ENCODE measurements at regions not wholly inside any gene's neighbourhood (a gene's known extent, or its start where the extent isn't known, plus 50 kb on each side); places are given as distances from the start of the nearest gene placed in this dataset.

DNA sequence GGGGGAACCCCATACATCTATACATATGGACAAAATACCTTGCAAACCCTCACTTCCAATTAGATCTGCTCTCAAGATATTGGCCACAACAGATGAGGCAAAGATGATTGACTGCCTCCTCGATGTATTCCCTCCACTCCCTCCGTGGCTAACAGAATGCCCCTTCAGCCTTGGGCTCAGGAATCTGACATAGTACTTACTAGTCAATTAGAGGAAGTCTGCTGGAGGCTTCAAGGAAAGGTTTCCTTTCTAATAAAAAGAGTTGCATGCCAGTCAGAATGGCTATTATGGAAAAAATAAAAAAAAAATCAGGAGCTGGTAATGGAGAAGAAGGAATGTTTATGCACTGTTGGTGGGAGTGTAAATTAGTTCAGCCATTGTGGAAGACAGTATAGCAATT is 90.4 kb upstream of the VAV3 start:
- Histone ChIP-seq H3K4me3 (ENCODE audit: low read depth, low read length) (no peak overlapping the region), H3K36me3 (ENCODE audit: control insufficient read depth, insufficient read depth, low read length) (no peaks in the 10 kb centered on the region), H3K27me3 (ENCODE audit: control insufficient read depth, insufficient read depth, low read length) (no peaks in the 10 kb centered on the region)
- TF ChIP-seq, protein P1, sequence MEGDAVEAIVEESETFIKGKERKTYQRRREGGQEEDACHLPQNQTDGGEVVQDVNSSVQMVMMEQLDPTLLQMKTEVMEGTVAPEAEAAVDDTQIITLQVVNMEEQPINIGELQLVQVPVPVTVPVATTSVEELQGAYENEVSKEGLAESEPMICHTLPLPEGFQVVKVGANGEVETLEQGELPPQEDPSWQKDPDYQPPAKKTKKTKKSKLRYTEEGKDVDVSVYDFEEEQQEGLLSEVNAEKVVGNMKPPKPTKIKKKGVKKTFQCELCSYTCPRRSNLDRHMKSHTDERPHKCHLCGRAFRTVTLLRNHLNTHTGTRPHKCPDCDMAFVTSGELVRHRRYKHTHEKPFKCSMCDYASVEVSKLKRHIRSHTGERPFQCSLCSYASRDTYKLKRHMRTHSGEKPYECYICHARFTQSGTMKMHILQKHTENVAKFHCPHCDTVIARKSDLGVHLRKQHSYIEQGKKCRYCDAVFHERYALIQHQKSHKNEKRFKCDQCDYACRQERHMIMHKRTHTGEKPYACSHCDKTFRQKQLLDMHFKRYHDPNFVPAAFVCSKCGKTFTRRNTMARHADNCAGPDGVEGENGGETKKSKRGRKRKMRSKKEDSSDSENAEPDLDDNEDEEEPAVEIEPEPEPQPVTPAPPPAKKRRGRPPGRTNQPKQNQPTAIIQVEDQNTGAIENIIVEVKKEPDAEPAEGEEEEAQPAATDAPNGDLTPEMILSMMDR (IDR thresholded peaks at IDR 0.05; ENCODE audit: insufficient read depth, low read length, poor library complexity, severe bottlenecking): no peak
- DNase-seq (ENCODE audit: low read depth): no peak

DNA sequence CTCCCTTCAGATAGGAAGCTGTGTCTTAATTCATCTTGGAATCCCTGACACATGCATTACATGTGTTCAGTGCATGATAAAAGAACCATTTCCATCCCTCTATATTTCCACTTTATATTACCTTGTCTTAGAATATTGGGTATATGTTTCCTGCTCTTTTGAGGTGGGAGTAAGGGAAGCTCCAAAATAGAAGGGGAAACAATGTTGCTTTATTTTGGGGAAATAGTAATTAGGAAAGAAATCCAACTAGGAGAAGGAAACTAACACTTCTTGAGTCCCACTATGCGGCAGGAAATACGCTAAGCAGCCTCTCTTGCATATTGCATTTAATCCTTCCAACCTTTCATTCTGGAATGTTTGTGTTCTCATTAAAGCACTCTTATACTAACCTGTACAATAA is 89.4 kb upstream of the VAV3 start:
- DNase-seq (ENCODE audit: low read depth): no peak
- H3K36me3 ChIP-seq (ENCODE audit: control insufficient read depth, insufficient read depth, low read length): no peaks in the 10 kb centered on the region
- H3K27me3 ChIP-seq (ENCODE audit: control insufficient read depth, insufficient read depth, low read length): no peaks in the 10 kb centered on the region
- H3K4me3 ChIP-seq (ENCODE audit: low read depth, low read length): no peak overlapping the region
- TF ChIP-seq, protein P1 (IDR thresholded peaks at IDR 0.05; ENCODE audit: insufficient read depth, low read length, poor library complexity, severe bottlenecking): no peak

DNA sequence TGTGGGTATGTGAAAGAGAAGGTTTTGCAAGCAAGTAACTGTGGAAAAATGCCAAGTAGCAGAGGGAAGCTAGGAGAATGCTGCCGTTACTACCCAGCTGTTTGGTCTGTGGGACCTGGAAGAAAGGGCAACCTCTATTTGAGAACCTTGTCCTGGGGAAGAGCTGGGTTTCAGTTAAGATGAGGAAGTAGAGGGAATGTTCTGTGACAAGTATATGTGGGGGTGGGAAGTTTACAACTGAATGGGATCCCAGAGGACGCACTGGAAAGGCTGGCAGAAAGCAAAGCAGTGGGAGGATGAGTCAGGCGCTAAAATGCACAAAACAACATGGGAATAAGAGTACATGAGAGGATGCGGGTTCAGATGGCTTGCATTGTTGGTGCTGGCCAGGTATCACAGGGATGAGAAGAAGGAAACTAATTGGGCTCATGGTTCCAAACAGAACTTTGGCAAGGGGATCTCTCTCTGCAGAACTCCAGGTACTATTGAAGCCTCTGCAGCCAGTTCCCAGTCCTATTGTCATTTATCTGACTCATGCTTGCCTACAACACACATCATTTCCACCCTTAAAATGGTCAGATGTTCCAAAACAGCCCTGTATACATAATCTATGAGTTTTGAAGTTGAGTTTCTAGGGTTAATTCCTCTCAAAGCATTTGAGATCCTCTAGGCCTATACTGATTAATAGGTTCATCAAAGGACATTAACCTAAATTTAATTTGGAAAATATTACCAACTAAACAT is 88.5 kb upstream of the VAV3 start:
- H3K36me3 ChIP-seq (ENCODE audit: control insufficient read depth, insufficient read depth, low read length): no peaks in the 10 kb centered on the region
- no peak overlapping the region for H3K4me3 ChIP-seq (ENCODE audit: low read depth, low read length)
- DNase-seq (ENCODE audit: low read depth): no peak
- TF ChIP-seq, protein P1 (IDR thresholded peaks at IDR 0.05; ENCODE audit: insufficient read depth, low read length, poor library complexity, severe bottlenecking): no peak
- H3K27me3 ChIP-seq (ENCODE audit: control insufficient read depth, insufficient read depth, low read length): no peaks in the 10 kb centered on the region

DNA sequence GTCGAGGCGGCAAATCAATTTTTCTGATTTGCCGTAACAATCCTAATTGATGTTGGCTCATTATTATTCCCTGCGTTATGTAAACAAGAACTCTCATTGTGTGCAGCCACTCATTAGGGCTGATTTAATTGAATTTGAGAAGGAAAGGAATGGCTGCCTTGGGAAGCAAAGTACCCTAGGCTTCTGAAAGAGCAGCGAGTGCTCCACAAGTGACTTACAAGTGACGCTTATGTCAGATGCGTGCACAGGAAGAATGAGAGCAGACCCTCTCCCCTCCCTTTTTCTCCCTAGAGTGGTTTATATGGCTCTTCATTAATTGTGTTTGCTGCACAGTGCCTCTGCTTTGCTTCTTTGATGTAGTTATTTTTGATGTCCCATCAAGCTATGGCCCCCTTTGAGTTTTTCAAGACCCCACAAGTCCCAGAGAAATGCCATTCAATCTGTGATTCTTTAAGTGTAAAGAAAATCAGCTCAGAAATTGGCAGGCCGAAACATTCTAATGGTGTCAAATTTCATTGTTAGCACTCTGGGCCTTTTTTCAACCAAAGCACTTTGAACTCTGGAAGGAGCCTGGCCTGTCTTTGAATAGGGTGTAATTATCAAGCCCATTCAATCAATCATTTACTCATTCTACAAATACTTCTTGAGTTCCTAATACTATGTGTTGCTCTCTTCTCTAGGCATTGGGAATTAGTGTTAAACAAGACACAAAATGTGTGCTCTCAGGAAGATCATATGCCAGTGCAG is 86.8 kb upstream of the VAV3 start:
- Histone ChIP-seq H3K27me3 (ENCODE audit: control insufficient read depth, insufficient read depth, low read length) (no peaks in the 10 kb centered on the region), H3K36me3 (ENCODE audit: control insufficient read depth, insufficient read depth, low read length) (no peaks in the 10 kb centered on the region), H3K4me3 (ENCODE audit: low read depth, low read length) (no peak overlapping the region)
- DNase-seq (ENCODE audit: low read depth): no peak
- TF ChIP-seq, protein P1 (IDR thresholded peaks at IDR 0.05; ENCODE audit: insufficient read depth, low read length, poor library complexity, severe bottlenecking): no peak

DNA sequence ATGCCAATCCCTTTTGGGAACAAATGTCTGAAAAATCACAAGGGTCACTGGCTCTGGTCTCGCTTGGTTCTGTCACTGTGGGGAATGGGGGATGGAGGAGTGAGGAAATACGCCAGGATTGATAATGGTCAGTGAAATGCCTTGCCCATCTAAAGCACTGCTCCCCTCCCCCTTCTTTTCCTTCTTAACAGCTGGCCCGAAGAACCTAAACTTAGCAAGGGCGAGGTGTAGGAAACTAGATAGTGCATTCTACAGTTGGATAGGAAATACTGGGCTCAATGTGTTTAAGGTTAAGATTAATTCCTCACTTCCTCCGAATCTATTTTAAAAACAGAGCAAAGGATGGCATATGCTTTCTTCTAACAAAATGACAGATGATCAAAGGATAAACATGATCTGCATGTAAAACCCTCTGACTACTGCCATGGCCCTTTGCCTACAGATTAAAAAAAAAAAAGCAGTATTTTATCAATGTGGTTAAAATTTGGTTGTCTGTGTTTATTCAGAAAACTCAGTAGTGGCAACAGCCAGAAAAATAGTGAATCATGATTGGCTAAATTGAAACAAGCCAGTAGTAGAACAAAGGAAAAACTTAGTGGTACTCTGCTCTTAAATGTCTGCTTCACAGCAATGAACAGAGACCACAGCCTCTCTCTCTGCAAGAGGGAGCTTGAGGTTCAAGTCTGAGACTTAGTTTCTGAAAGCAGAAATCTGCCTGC is 86.1 kb upstream of the VAV3 start:
- TF ChIP-seq, protein P1 (IDR thresholded peaks at IDR 0.05; ENCODE audit: insufficient read depth, low read length, poor library complexity, severe bottlenecking): no peak
- H3K4me3 ChIP-seq (ENCODE audit: low read depth, low read length): no peak overlapping the region
- no peak for DNase-seq (ENCODE audit: low read depth)
- no peaks in the 10 kb centered on the region for H3K27me3 ChIP-seq (ENCODE audit: control insufficient read depth, insufficient read depth, low read length)
- no peaks in the 10 kb centered on the region for H3K36me3 ChIP-seq (ENCODE audit: control insufficient read depth, insufficient read depth, low read length)

Data from kidney epithelial cell (primary cell).